SK-N-SH treated with all-trans-retinoic acid at 6 μM for 48 hours (cell line): ENCODE measurements at regions not wholly inside any gene's neighbourhood (a gene's known extent, or its start where the extent isn't known, plus 50 kb on each side); places are given as distances from the start of the nearest gene placed in this dataset.
A peak's percentile ranks its signal among the peaks of the same experiment; 100 is the strongest.

Experiments used
- ATAC-seq: fragments of 200-7000 bp; cut with Tn5 transposase; 3 replicates; pipeline ENCODE4 v1.9.1; 2020; ENCODE audit warnings: mild to moderate bottlenecking, moderate library complexity
- ARNTL ChIP-seq: fragments of 450-650 bp; formaldehyde crosslinking; IDR thresholded peaks from 2 replicates; pipeline ENCODE4 v1.5.0; 2020; ENCODE audit warnings: low read depth, mild to moderate bottlenecking, moderate library complexity, borderline replicate concordance
- BACH2 ChIP-seq: fragments of 250-450 bp; sonication (Bioruptor Pico); IDR thresholded peaks from 2 replicates; pipeline ENCODE4 v1.9.0; 2021; ENCODE audit warnings: mild to moderate bottlenecking, borderline replicate concordance
- CREB5 ChIP-seq: fragments of 250-450 bp; sonication (Bioruptor Pico); IDR thresholded peaks from 2 replicates; pipeline ENCODE4 v1.5.1; 2020; ENCODE audit warnings: low read depth, mild to moderate bottlenecking, moderate library complexity
- CSDC2 ChIP-seq: fragments of 250-450 bp; sonication (Bioruptor Pico); IDR thresholded peaks from 2 replicates; pipeline ENCODE4 v1.5.0; 2020; ENCODE audit warnings: mild to moderate bottlenecking, moderate library complexity
- ESRRG ChIP-seq: fragments of 250-450 bp; sonication (Bioruptor Pico); IDR thresholded peaks from 2 replicates; pipeline ENCODE4 v1.6.1; 2021; ENCODE audit warnings: mild to moderate bottlenecking
- GLIS3 ChIP-seq: fragments of 250-450 bp; sonication (Bioruptor Pico); IDR thresholded peaks from 2 replicates; pipeline ENCODE4 v1.5.0; 2020; ENCODE audit warnings: mild to moderate bottlenecking, moderate library complexity
- ISL1 ChIP-seq: fragments of 250-450 bp; sonication (Bioruptor Pico); IDR thresholded peaks from 2 replicates; pipeline ENCODE4 v2.1.2; 2022; ENCODE audit warnings: mild to moderate bottlenecking, moderate library complexity
- OSR1 ChIP-seq: fragments of 250-450 bp; sonication (Bioruptor Pico); IDR thresholded peaks from 2 replicates; pipeline ENCODE4 v1.8.0; 2022; ENCODE audit warnings: moderate library complexity, mild to moderate bottlenecking, inconsistent platforms
- PATZ1 ChIP-seq: fragments of 250-450 bp; sonication (Bioruptor Pico); IDR thresholded peaks from 2 replicates; pipeline ENCODE4 v1.8.0; 2020; ENCODE audit warnings: mild to moderate bottlenecking, moderate library complexity, borderline replicate concordance
- PPARA ChIP-seq: fragments of 250-450 bp; sonication (Bioruptor Pico); IDR thresholded peaks from 2 replicates; pipeline ENCODE4 v1.5.0; 2020; ENCODE audit warnings: mild to moderate bottlenecking, borderline replicate concordance
- RARB ChIP-seq: fragments of 250-450 bp; sonication (Bioruptor Pico); IDR thresholded peaks from 2 replicates; pipeline ENCODE4 v1.8.0; 2021; ENCODE audit warnings: mild to moderate bottlenecking, moderate library complexity
- TCF4 ChIP-seq: fragments of 250-450 bp; sonication (Bioruptor Pico); IDR thresholded peaks from 2 replicates; pipeline ENCODE4 v1.8.0; 2021; ENCODE audit warnings: mild to moderate bottlenecking, moderate library complexity, borderline replicate concordance
- TOX ChIP-seq: fragments of 250-450 bp; sonication (Bioruptor Pico); IDR thresholded peaks from 2 replicates; pipeline ENCODE4 v1.8.0; 2021; ENCODE audit warnings: mild to moderate bottlenecking, moderate library complexity, borderline replicate concordance
- TSHZ2 ChIP-seq: fragments of 250-450 bp; sonication (Bioruptor Pico); IDR thresholded peaks from 2 replicates; pipeline ENCODE4 v1.5.0; 2020; ENCODE audit warnings: mild to moderate bottlenecking, moderate library complexity
- ZC3H10 ChIP-seq: fragments of 250-450 bp; sonication (Bioruptor Pico); IDR thresholded peaks from 2 replicates; pipeline ENCODE4 v1.5.1; 2021; ENCODE audit warnings: mild to moderate bottlenecking, moderate library complexity
- ZFP3 ChIP-seq: fragments of 250-450 bp; sonication (Bioruptor Pico); IDR thresholded peaks from 2 replicates; pipeline ENCODE4 v1.5.0; 2020; ENCODE audit warnings: mild to moderate bottlenecking, moderate library complexity
- ZNF70 ChIP-seq: fragments of 450-650 bp; formaldehyde crosslinking; IDR thresholded peaks from 2 replicates; pipeline ENCODE4 v1.5.0; 2020; ENCODE audit warnings: mild to moderate bottlenecking, moderate library complexity
- TF ChIP-seq, protein P1 (sequence below): fragments of 250-450 bp; sonication (Bioruptor Pico); IDR thresholded peaks from 2 replicates; pipeline ENCODE4 v1.8.0; 2021; ENCODE audit warnings: low read depth, mild to moderate bottlenecking, moderate library complexity, borderline replicate concordance
- TF ChIP-seq, protein P2 (sequence below): fragments of 250-450 bp; sonication (Bioruptor Pico); IDR thresholded peaks from 2 replicates; pipeline ENCODE4 v1.5.1; 2021; ENCODE audit warnings: mild to moderate bottlenecking, moderate library complexity

- TF ChIP-seq CSDC2 (CRISPR knock-in tag) (no peak), RARB (CRISPR knock-in tag) (no peak), ISL1 (CRISPR knock-in tag) (peak; percentile 65), GLIS3 (no peak), CREB5 (CRISPR knock-in tag) (no peak), ZFP3 (CRISPR knock-in tag) (no peak), ZNF70 (CRISPR knock-in tag) (no peak), TCF4 (CRISPR knock-in tag) (peak; percentile 61; the same call in 1 of the 2 replicates)
- TF ChIP-seq, protein P1, sequence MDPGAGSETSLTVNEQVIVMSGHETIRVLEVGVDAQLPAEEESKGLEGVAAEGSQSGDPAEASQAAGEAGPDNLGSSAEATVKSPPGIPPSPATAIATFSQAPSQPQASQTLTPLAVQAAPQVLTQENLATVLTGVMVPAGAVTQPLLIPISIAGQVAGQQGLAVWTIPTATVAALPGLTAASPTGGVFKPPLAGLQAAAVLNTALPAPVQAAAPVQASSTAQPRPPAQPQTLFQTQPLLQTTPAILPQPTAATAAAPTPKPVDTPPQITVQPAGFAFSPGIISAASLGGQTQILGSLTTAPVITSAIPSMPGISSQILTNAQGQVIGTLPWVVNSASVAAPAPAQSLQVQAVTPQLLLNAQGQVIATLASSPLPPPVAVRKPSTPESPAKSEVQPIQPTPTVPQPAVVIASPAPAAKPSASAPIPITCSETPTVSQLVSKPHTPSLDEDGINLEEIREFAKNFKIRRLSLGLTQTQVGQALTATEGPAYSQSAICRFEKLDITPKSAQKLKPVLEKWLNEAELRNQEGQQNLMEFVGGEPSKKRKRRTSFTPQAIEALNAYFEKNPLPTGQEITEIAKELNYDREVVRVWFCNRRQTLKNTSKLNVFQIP (CRISPR knock-in tag), result no peak
- TF ChIP-seq, protein P2, sequence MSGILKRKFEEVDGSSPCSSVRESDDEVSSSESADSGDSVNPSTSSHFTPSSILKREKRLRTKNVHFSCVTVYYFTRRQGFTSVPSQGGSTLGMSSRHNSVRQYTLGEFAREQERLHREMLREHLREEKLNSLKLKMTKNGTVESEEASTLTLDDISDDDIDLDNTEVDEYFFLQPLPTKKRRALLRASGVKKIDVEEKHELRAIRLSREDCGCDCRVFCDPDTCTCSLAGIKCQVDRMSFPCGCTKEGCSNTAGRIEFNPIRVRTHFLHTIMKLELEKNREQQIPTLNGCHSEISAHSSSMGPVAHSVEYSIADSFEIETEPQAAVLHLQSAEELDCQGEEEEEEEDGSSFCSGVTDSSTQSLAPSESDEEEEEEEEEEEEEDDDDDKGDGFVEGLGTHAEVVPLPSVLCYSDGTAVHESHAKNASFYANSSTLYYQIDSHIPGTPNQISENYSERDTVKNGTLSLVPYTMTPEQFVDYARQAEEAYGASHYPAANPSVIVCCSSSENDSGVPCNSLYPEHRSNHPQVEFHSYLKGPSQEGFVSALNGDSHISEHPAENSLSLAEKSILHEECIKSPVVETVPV, result no peak
- no peak for ATAC-seq
These were observed 126.5 kb upstream of the HDAC9 start for GRCh38 chr7:18369011-18369410.

- TF ChIP-seq RARB (CRISPR knock-in tag), result no peak
- no peak for TF ChIP-seq OSR1 (CRISPR knock-in tag)
- TF ChIP-seq PPARA (CRISPR knock-in tag), result no peak
- no peak for TF ChIP-seq ISL1 (CRISPR knock-in tag)
- ATAC-seq, result no peak
These were observed 124.9 kb upstream of the HDAC9 start for GRCh38 chr7:18370633-18371032.

GRCh38 chr7:18378989-18379605 lies 116.5 kb upstream of the HDAC9 start:
- peak; percentile 37; the same call in 2 of the 3 replicates for ATAC-seq

DNA sequence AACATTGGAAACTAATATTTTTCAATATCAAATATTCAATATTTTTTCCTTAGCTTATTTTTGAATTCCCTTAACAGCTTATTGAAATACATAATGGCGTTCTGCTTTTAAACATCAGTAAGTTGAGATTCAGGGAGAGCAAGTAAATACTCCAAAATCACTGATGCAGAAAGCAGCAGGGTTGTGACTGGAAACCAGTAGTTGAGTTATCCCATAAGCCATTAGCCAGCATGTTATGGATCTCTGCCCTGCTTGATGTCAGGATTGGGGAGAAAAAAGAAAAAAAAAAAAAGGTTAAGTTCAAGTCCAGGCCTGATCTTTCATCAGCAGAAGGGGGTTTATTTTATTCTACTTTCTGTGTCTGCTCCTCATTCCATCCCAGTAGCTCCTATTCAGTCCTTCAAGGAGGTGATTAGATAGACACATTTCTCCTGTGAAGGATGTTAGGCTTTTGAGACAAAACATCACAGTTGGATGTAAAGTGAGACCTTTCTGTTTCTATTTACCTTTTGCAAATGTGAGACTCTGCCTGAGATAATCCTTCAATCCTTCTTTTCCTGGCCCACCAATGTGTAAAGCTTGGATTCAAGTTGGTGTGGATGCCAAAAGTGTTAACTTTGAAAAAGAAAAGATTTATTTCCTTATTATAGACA lies 110.9 kb upstream of the HDAC9 start:
- ATAC-seq, result no peak
- TF ChIP-seq TSHZ2 (CRISPR knock-in tag) (no peak), PATZ1 (CRISPR knock-in tag) (no peak), BACH2 (CRISPR knock-in tag) (no peak), TOX (no peak), ESRRG (CRISPR knock-in tag) (no peak), RARB (CRISPR knock-in tag) (no peak), PPARA (CRISPR knock-in tag) (no peak), ZNF70 (CRISPR knock-in tag) (no peak), GLIS3 (no peak), CREB5 (CRISPR knock-in tag) (no peak)
- TF ChIP-seq, protein P2, result no peak

More at GRCh38 chr7:18378989-18379605, 116.5 kb upstream of the HDAC9 start:
- no peak for TF ChIP-seq ESRRG (CRISPR knock-in tag)
- TF ChIP-seq ZC3H10 (CRISPR knock-in tag), result no peak
- TF ChIP-seq PPARA (CRISPR knock-in tag), result no peak
- no peak for TF ChIP-seq CREB5 (CRISPR knock-in tag)
- TF ChIP-seq ISL1 (CRISPR knock-in tag), result peak; percentile 70
- TF ChIP-seq ARNTL, result no peak
- no peak for TF ChIP-seq GLIS3
